CD14-positive monocyte (primary cell): ENCODE measurements at regions not wholly inside any gene's neighbourhood (a gene's known extent, or its start where the extent isn't known, plus 50 kb on each side); places are given as distances from the start of the nearest gene placed in this dataset.

ENCODE experiments used
- DNase-seq, 3 donors: peaks; one replicate each; pipeline ENCODE4 v3.0.0-alpha.2; 2011 to 2022
- H2AFZ ChIP-seq: 2 replicates; pipeline ENCODE4 v1.6.0; 2012; ENCODE audit warnings: mild to moderate bottlenecking, low read depth, low read length, inconsistent platforms; ENCODE audit not compliant: insufficient read depth, poor library complexity, severe bottlenecking
- H3K27ac ChIP-seq, 2 donors: 1 replicate in 1 of 2; 2 replicates in 1 of 2; pipeline ENCODE4 v1.5.1; 2012 to 2013; ENCODE audit warnings: low read length in 2 of 2, control low read depth in 1 of 2, inconsistent platforms in 1 of 2, low read depth in 1 of 2, mild to moderate bottlenecking in 1 of 2
- H3K27me3 ChIP-seq, 2 donors: one replicate each; pipeline versions ENCODE4 v1.6.0 to v1.6.1; 2011 to 2013; ENCODE audit warnings: low read length in 2 of 2; ENCODE audit not compliant: control insufficient read depth in 2 of 2, insufficient read depth in 2 of 2
- H3K36me3 ChIP-seq, 2 donors: replicated peaks in 1 of 2; 1 replicate in 1 of 2; 2 replicates in 1 of 2; pipeline versions ENCODE4 v1.5.1 to v1.6.1; 2012 to 2013; ENCODE audit warnings: low read length in 2 of 2, control low read depth in 1 of 2, inconsistent platforms in 1 of 2, mild to moderate bottlenecking in 1 of 2; ENCODE audit not compliant: insufficient read depth in 2 of 2, control insufficient read depth in 1 of 2
- H3K4me1 ChIP-seq, 2 donors: 1 replicate in 1 of 2; 2 replicates in 1 of 2; pipeline versions ENCODE4 v1.5.1 to v1.6.1; 2012 to 2013; ENCODE audit warnings: low read length in 2 of 2, control low read depth in 1 of 2, inconsistent platforms in 1 of 2, mild to moderate bottlenecking in 1 of 2, moderate library complexity in 1 of 2; ENCODE audit not compliant: insufficient read depth in 2 of 2, control insufficient read depth in 1 of 2
- H3K4me2 ChIP-seq: replicated peaks from 2 replicates; pipeline ENCODE3; 2012; ENCODE audit warnings: low read length, moderate library complexity, mild to moderate bottlenecking; ENCODE audit not compliant: poor library complexity, severe bottlenecking; ENCODE audit errors: extremely low read depth
- H3K4me3 ChIP-seq, 3 experiments: fragments of 200-600 bp in 1 of 3; sonication (generic) in 1 of 3; replicated peaks in 1 of 3; 1 replicate in 2 of 3; 2 replicates in 1 of 3; pipeline ENCODE4 v1.5.1; 2011 to 2013; ENCODE audit warnings: low read length in 3 of 3, mild to moderate bottlenecking in 3 of 3, control low read depth in 2 of 3, low read depth in 2 of 3, inconsistent platforms in 1 of 3, moderate library complexity in 1 of 3
- H3K79me2 ChIP-seq: 2 replicates; pipeline ENCODE4 v1.6.0; 2012; ENCODE audit warnings: mild to moderate bottlenecking, control low read depth, inconsistent platforms, low read length, moderate library complexity; ENCODE audit not compliant: insufficient read depth
- H3K9ac ChIP-seq: 2 replicates; pipeline ENCODE4 v1.6.0; 2017; ENCODE audit warnings: low read length, mild to moderate bottlenecking; ENCODE audit not compliant: insufficient read depth, poor library complexity, severe bottlenecking
- H3K9me3 ChIP-seq, 2 donors: replicated peaks in 1 of 2; 1 replicate in 1 of 2; 2 replicates in 1 of 2; pipeline versions ENCODE4 v1.5.1 to v1.6.1; 2012 to 2013; ENCODE audit warnings: low read length in 2 of 2, control low read depth in 1 of 2; ENCODE audit not compliant: control insufficient read depth in 1 of 2, insufficient read depth in 1 of 2
- H4K20me1 ChIP-seq: 2 replicates; pipeline ENCODE4 v1.6.0; 2012; ENCODE audit warnings: mild to moderate bottlenecking, low read length, control low read depth, moderate library complexity; ENCODE audit not compliant: insufficient read depth
- H3K27ac Mint-ChIP-seq, 7 donors: one replicate each; pipeline ENCODE4 v1.8.0; 2020; ENCODE audit warnings: mild to moderate bottlenecking in 7 of 7, mixed read lengths in 7 of 7, moderate library complexity in 6 of 7, inconsistent platforms in 2 of 7
- H3K27me3 Mint-ChIP-seq, 3 donors: one replicate each; pipeline ENCODE4 v1.8.0; 2021 to 2022; ENCODE audit warnings: low read depth in 3 of 3, mild to moderate bottlenecking in 3 of 3, mixed read lengths in 3 of 3, moderate library complexity in 3 of 3, inconsistent platforms in 1 of 3
- H3K36me3 Mint-ChIP-seq, 2 donors: one replicate each; pipeline ENCODE4 v1.8.0; 2020; ENCODE audit warnings: mixed read lengths in 2 of 2, inconsistent platforms in 1 of 2, mild to moderate bottlenecking in 1 of 2
- H3K4me1 Mint-ChIP-seq: one replicate; pipeline ENCODE4 v1.8.0; 2020; ENCODE audit warnings: mild to moderate bottlenecking, mixed read lengths
- H3K4me3 Mint-ChIP-seq, 2 donors: one replicate each; pipeline ENCODE4 v1.8.0; 2020; ENCODE audit warnings: mild to moderate bottlenecking in 2 of 2, mixed read lengths in 2 of 2, moderate library complexity in 1 of 2
- H3K9me3 Mint-ChIP-seq, 7 donors: one replicate each; pipeline ENCODE4 v1.8.0; 2020 to 2022; ENCODE audit warnings: mixed read lengths in 7 of 7, mild to moderate bottlenecking in 6 of 7, moderate library complexity in 6 of 7, inconsistent platforms in 2 of 7
- WGBS: methylation state at CpG from one replicate; pipeline ENCODE4 v1.1.5; 2013; ENCODE audit warnings: missing lambda C conversion rate; ENCODE audit not compliant: insufficient coverage; 5-methylcytosine and 5-hydroxymethylcytosine counted together
- intact Hi-C, 2 donors: fragments of 100-400 bp; cut with micrococcal nuclease; formaldehyde crosslinking; loops; one replicate each; pipeline versions ENCODE4 v1.15.0 to v1.15.1; 2023
- TF ChIP-seq, protein P1 (sequence below): fragments of 200-600 bp; IDR thresholded peaks from one replicate; pipeline ENCODE4 v1.8.0; 2022; ENCODE audit warnings: antibody characterized with exemption, mild to moderate bottlenecking

DNA sequence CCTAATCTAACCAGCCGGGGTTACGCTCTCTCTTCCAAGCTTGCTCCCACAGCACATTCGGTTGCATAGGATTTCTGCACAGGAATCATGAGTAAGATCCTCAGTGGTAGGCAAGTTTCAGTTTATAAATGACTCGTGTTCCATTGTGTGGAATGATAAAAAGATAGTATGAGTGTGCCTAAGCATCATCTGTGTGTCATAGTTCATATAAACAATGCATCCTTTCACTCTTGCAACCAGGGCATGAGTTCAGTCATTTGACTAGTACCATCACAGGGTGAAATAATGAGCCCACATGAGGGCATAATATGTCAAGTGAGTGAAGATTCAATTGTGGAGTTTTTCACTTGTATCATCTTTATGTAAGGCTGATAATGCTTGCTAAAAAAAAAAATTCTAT is 417.1 kb upstream of the CDH2 start:
- H3K27ac ChIP-seq = no peak overlapping the region
- Mint-ChIP-seq H3K27me3 (peaks cover 0 to 1% (median 0%) of the 10 kb centered on the region in 3 donors), H3K4me1 (no peaks in the 10 kb centered on the region), H3K9me3 (peaks cover 0 to 4% (median 1%) of the 10 kb centered on the region in 7 donors), H3K4me3 (no peak overlapping the region), H3K36me3 (no peaks in the 10 kb centered on the region), H3K27ac (no peak overlapping the region)
- H3K27me3 ChIP-seq = no peaks in the 10 kb centered on the region
- no peaks in the 10 kb centered on the region for H3K36me3 ChIP-seq
- H3K4me1 ChIP-seq = no peaks in the 10 kb centered on the region
- H4K20me1 ChIP-seq = no peaks in the 10 kb centered on the region
- WGBS = no CpG with 5 or more reads among the region's 4 CpGs
- H3K9me3 ChIP-seq = peaks cover 0 to 2% of the 10 kb centered on the region in 2 donors
- no peak overlapping the region for H2AFZ ChIP-seq
- TF ChIP-seq, protein P1, sequence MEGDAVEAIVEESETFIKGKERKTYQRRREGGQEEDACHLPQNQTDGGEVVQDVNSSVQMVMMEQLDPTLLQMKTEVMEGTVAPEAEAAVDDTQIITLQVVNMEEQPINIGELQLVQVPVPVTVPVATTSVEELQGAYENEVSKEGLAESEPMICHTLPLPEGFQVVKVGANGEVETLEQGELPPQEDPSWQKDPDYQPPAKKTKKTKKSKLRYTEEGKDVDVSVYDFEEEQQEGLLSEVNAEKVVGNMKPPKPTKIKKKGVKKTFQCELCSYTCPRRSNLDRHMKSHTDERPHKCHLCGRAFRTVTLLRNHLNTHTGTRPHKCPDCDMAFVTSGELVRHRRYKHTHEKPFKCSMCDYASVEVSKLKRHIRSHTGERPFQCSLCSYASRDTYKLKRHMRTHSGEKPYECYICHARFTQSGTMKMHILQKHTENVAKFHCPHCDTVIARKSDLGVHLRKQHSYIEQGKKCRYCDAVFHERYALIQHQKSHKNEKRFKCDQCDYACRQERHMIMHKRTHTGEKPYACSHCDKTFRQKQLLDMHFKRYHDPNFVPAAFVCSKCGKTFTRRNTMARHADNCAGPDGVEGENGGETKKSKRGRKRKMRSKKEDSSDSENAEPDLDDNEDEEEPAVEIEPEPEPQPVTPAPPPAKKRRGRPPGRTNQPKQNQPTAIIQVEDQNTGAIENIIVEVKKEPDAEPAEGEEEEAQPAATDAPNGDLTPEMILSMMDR = no peak
- DNase-seq = no peak
- intact Hi-C loops = no loop called here
- H3K9ac ChIP-seq = no peak overlapping the region
- H3K79me2 ChIP-seq = no peaks in the 10 kb centered on the region
- no peak overlapping the region for H3K4me3 ChIP-seq
- H3K4me2 ChIP-seq = no peak overlapping the region

DNA sequence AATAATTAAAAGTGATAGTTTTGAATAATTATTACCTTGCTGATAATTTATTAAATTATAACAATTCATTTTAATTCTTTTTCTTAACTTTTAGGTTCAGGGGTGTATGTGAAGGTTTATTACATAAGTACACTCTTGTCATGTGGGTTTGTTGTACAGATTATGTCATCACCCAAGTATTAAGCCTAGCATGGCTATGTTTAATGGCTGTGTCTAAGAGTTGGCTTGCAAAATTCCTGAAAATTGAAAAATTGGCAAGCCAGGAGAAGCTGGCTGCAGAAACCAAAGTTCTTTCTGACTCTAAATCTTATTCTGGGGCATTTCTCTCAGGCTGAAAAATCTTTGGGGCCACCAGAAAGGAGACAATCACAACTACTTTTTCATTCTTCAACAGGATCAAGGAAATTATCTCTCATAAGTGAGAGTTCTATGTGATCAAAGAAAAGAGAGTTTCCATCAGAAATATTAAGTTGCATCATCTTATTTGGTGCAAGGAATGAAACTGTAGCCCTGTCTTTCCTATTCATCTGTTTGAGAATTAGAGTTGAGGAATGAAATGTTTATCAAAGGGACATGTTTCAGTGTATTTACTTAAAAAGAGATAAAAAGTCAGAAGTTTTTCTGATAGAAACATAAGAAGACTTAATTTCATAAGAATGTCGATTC is 412.1 kb upstream of the CDH2 start:
- Mint-ChIP-seq H3K27me3 (peaks cover 0 to 1% (median 0%) of the 10 kb centered on the region in 3 donors), H3K4me3 (no peak overlapping the region), H3K36me3 (no peaks in the 10 kb centered on the region), H3K4me1 (no peaks in the 10 kb centered on the region), H3K27ac (no peak overlapping the region), H3K9me3 (peaks cover 0 to 4% (median 0%) of the 10 kb centered on the region in 7 donors)
- H3K79me2 ChIP-seq = no peaks in the 10 kb centered on the region
- H3K4me2 ChIP-seq = no peak overlapping the region
- no peak overlapping the region for H3K9ac ChIP-seq
- H3K27ac ChIP-seq = no peak overlapping the region
- no peaks in the 10 kb centered on the region for H3K36me3 ChIP-seq
- peaks cover 0 to 2% of the 10 kb centered on the region in 2 donors for H3K9me3 ChIP-seq
- DNase-seq = no peak
- no peaks in the 10 kb centered on the region for H3K4me1 ChIP-seq
- no peak overlapping the region for H2AFZ ChIP-seq
- no peaks in the 10 kb centered on the region for H4K20me1 ChIP-seq
- no peaks in the 10 kb centered on the region for H3K27me3 ChIP-seq
- TF ChIP-seq, protein P1 = no peak
- intact Hi-C loops = no loop called here
- no CpG with 5 or more reads among the region's 1 CpG for WGBS
- no peak overlapping the region for H3K4me3 ChIP-seq
